ENCODE measurements at regions not wholly inside any gene's neighbourhood (a gene's known extent, or its start where the extent isn't known, plus 50 kb on each side); places are given as distances from the start of the nearest gene placed in this dataset.
A peak's percentile ranks its signal among the peaks of the same experiment; 100 is the strongest.
"Not testable (repeated sequence)": the region's sequence is repeated elsewhere in the genome, so short reads cannot be mapped to it uniquely, and the experiment has no call there.

- H3K4me1 ChIP-seq (ENCODE audit: low read length); H3K4me3 ChIP-seq (ENCODE audit: low read length); H3K27me3 ChIP-seq (ENCODE audit: low read length); H3K36me3 ChIP-seq (ENCODE audit: insufficient read depth, low read length); H2AFZ ChIP-seq (ENCODE audit: low read length); H3K4me2 ChIP-seq (ENCODE audit: low read depth, low read length, poor library complexity, severe bottlenecking); H3K9me3 ChIP-seq (ENCODE audit: low read length); H3K27ac ChIP-seq (ENCODE audit: low read length); H4K20me1 ChIP-seq (ENCODE audit: insufficient read depth, low read depth, low read length); H3K9ac ChIP-seq (ENCODE audit: low read length); H3K79me2 ChIP-seq (ENCODE audit: low read length); DNase-seq; H3K9me2 ChIP-seq (replicated peaks; ENCODE audit: insufficient read depth, low read length): not testable (repeated sequence)
These were observed 613.0 kb upstream of the MIR17HG start for GRCh38 chr13:90734497-90734896.

GRCh38 chr13:90738881-90739280 lies 608.6 kb upstream of the MIR17HG start:
- H3K9me3 ChIP-seq (ENCODE audit: low read length) = no peaks in the 10 kb centered on the region
- no peaks in the 10 kb centered on the region for H3K9me2 ChIP-seq (replicated peaks; ENCODE audit: insufficient read depth, low read length)
- H4K20me1 ChIP-seq (ENCODE audit: insufficient read depth, low read depth, low read length) = no peaks in the 10 kb centered on the region
- no peak for DNase-seq
- no peak overlapping the region for H3K27ac ChIP-seq (ENCODE audit: low read length)
- H3K4me2 ChIP-seq (ENCODE audit: low read depth, low read length, poor library complexity, severe bottlenecking) = no peak overlapping the region
- no peak overlapping the region for H3K4me3 ChIP-seq (ENCODE audit: low read length)
- no peaks in the 10 kb centered on the region for H3K4me1 ChIP-seq (ENCODE audit: low read length)
- H3K9ac ChIP-seq (ENCODE audit: low read length) = no peak overlapping the region
- H3K27me3 ChIP-seq (ENCODE audit: low read length) = no peaks in the 10 kb centered on the region
- H2AFZ ChIP-seq (ENCODE audit: low read length) = no peak overlapping the region
- H3K36me3 ChIP-seq (ENCODE audit: insufficient read depth, low read length) = no peaks in the 10 kb centered on the region
- no peaks in the 10 kb centered on the region for H3K79me2 ChIP-seq (ENCODE audit: low read length)

GRCh38 chr13:90740099-90740498 lies 607.4 kb upstream of the MIR17HG start:
- Histone ChIP-seq H4K20me1 (ENCODE audit: insufficient read depth, low read depth, low read length) (no peaks in the 10 kb centered on the region), H3K27ac (ENCODE audit: low read length) (no peak overlapping the region), H2AFZ (ENCODE audit: low read length) (no peak overlapping the region), H3K9ac (ENCODE audit: low read length) (no peak overlapping the region), H3K4me1 (ENCODE audit: low read length) (no peaks in the 10 kb centered on the region), H3K27me3 (ENCODE audit: low read length) (no peaks in the 10 kb centered on the region), H3K4me2 (ENCODE audit: low read depth, low read length, poor library complexity, severe bottlenecking) (no peak overlapping the region), H3K79me2 (ENCODE audit: low read length) (no peaks in the 10 kb centered on the region), H3K4me3 (ENCODE audit: low read length) (no peak overlapping the region), H3K36me3 (ENCODE audit: insufficient read depth, low read length) (no peaks in the 10 kb centered on the region), H3K9me2 (replicated peaks; ENCODE audit: insufficient read depth, low read length) (no peaks in the 10 kb centered on the region), H3K9me3 (ENCODE audit: low read length) (no peaks in the 10 kb centered on the region)
- DNase-seq = no peak

GRCh38 chr13:90742381-90742780 lies 605.1 kb upstream of the MIR17HG start:
- no peak overlapping the region for H3K9ac ChIP-seq (ENCODE audit: low read length)
- no peak overlapping the region for H3K27ac ChIP-seq (ENCODE audit: low read length)
- no peak overlapping the region for H2AFZ ChIP-seq (ENCODE audit: low read length)
- no peak overlapping the region for H3K4me3 ChIP-seq (ENCODE audit: low read length)
- H4K20me1 ChIP-seq (ENCODE audit: insufficient read depth, low read depth, low read length) = no peaks in the 10 kb centered on the region
- no peak overlapping the region for H3K4me2 ChIP-seq (ENCODE audit: low read depth, low read length, poor library complexity, severe bottlenecking)
- H3K4me1 ChIP-seq (ENCODE audit: low read length) = no peaks in the 10 kb centered on the region
- H3K36me3 ChIP-seq (ENCODE audit: insufficient read depth, low read length) = no peaks in the 10 kb centered on the region
- no peaks in the 10 kb centered on the region for H3K27me3 ChIP-seq (ENCODE audit: low read length)
- H3K9me2 ChIP-seq (replicated peaks; ENCODE audit: insufficient read depth, low read length) = no peaks in the 10 kb centered on the region
- DNase-seq = no peak
- H3K9me3 ChIP-seq (ENCODE audit: low read length) = no peaks in the 10 kb centered on the region
- H3K79me2 ChIP-seq (ENCODE audit: low read length) = no peaks in the 10 kb centered on the region

- H3K79me2 ChIP-seq (ENCODE audit: low read length) = no peaks in the 10 kb centered on the region
- no peak overlapping the region for H3K4me3 ChIP-seq (ENCODE audit: low read length)
- H3K36me3 ChIP-seq (ENCODE audit: insufficient read depth, low read length) = no peaks in the 10 kb centered on the region
- H3K9me2 ChIP-seq (replicated peaks; ENCODE audit: insufficient read depth, low read length) = no peaks in the 10 kb centered on the region
- H3K27me3 ChIP-seq (ENCODE audit: low read length) = no peaks in the 10 kb centered on the region
- no peak overlapping the region for H3K27ac ChIP-seq (ENCODE audit: low read length)
- DNase-seq = no peak
- no peak overlapping the region for H3K4me2 ChIP-seq (ENCODE audit: low read depth, low read length, poor library complexity, severe bottlenecking)
- H3K4me1 ChIP-seq (ENCODE audit: low read length) = no peaks in the 10 kb centered on the region
- H3K9me3 ChIP-seq (ENCODE audit: low read length) = no peaks in the 10 kb centered on the region
- no peak overlapping the region for H3K9ac ChIP-seq (ENCODE audit: low read length)
- no peak overlapping the region for H2AFZ ChIP-seq (ENCODE audit: low read length)
- H4K20me1 ChIP-seq (ENCODE audit: insufficient read depth, low read depth, low read length) = no peaks in the 10 kb centered on the region
These were observed 601.3 kb upstream of the MIR17HG start for GRCh38 chr13:90746230-90746629.

GRCh38 chr13:90750021-90750420 lies 597.5 kb upstream of the MIR17HG start:
- Histone ChIP-seq H3K27ac (ENCODE audit: low read length) (no peak overlapping the region), H3K27me3 (ENCODE audit: low read length) (no peaks in the 10 kb centered on the region), H3K79me2 (ENCODE audit: low read length) (no peaks in the 10 kb centered on the region), H4K20me1 (ENCODE audit: insufficient read depth, low read depth, low read length) (no peaks in the 10 kb centered on the region), H3K9me2 (replicated peaks; ENCODE audit: insufficient read depth, low read length) (no peaks in the 10 kb centered on the region), H3K4me2 (ENCODE audit: low read depth, low read length, poor library complexity, severe bottlenecking) (peak overlapping the region; percentile 30), H3K9ac (ENCODE audit: low read length) (no peak overlapping the region), H3K9me3 (ENCODE audit: low read length) (no peaks in the 10 kb centered on the region), H3K36me3 (ENCODE audit: insufficient read depth, low read length) (no peaks in the 10 kb centered on the region), H3K4me1 (ENCODE audit: low read length) (no peaks in the 10 kb centered on the region), H2AFZ (ENCODE audit: low read length) (peak overlapping the region; percentile 67; the same call in 1 of the 2 replicates), H3K4me3 (ENCODE audit: low read length) (no peak overlapping the region)
- DNase-seq = no peak

- Histone ChIP-seq H3K4me1 (ENCODE audit: low read length) (no peaks in the 10 kb centered on the region), H3K36me3 (ENCODE audit: insufficient read depth, low read length) (no peaks in the 10 kb centered on the region), H4K20me1 (ENCODE audit: insufficient read depth, low read depth, low read length) (no peaks in the 10 kb centered on the region), H3K79me2 (ENCODE audit: low read length) (no peaks in the 10 kb centered on the region), H3K9me3 (ENCODE audit: low read length) (no peaks in the 10 kb centered on the region), H3K4me2 (ENCODE audit: low read depth, low read length, poor library complexity, severe bottlenecking) (no peak overlapping the region), H3K27ac (ENCODE audit: low read length) (no peak overlapping the region), H2AFZ (ENCODE audit: low read length) (no peak overlapping the region), H3K9ac (ENCODE audit: low read length) (no peak overlapping the region), H3K27me3 (ENCODE audit: low read length) (no peaks in the 10 kb centered on the region), H3K9me2 (replicated peaks; ENCODE audit: insufficient read depth, low read length) (no peaks in the 10 kb centered on the region), H3K4me3 (ENCODE audit: low read length) (no peak overlapping the region)
- DNase-seq = no peak
These were observed 596.5 kb upstream of the MIR17HG start for GRCh38 chr13:90751026-90751425.

GRCh38 chr13:90752070-90752469 lies 595.4 kb upstream of the MIR17HG start:
- no peak for DNase-seq
- Histone ChIP-seq H3K4me1 (ENCODE audit: low read length) (no peaks in the 10 kb centered on the region), H3K9ac (ENCODE audit: low read length) (no peak overlapping the region), H4K20me1 (ENCODE audit: insufficient read depth, low read depth, low read length) (no peaks in the 10 kb centered on the region), H3K9me3 (ENCODE audit: low read length) (no peaks in the 10 kb centered on the region), H3K27ac (ENCODE audit: low read length) (no peak overlapping the region), H2AFZ (ENCODE audit: low read length) (no peak overlapping the region), H3K9me2 (replicated peaks; ENCODE audit: insufficient read depth, low read length) (no peaks in the 10 kb centered on the region), H3K4me3 (ENCODE audit: low read length) (no peak overlapping the region), H3K36me3 (ENCODE audit: insufficient read depth, low read length) (no peaks in the 10 kb centered on the region), H3K79me2 (ENCODE audit: low read length) (no peaks in the 10 kb centered on the region), H3K4me2 (ENCODE audit: low read depth, low read length, poor library complexity, severe bottlenecking) (no peak overlapping the region), H3K27me3 (ENCODE audit: low read length) (no peaks in the 10 kb centered on the region)

GRCh38 chr13:90757127-90757680 lies 590.3 kb upstream of the MIR17HG start:
- Histone ChIP-seq H3K27ac (ENCODE audit: low read length) (no peak overlapping the region), H3K9me2 (replicated peaks; ENCODE audit: insufficient read depth, low read length) (no peaks in the 10 kb centered on the region), H3K79me2 (ENCODE audit: low read length) (no peaks in the 10 kb centered on the region), H3K9ac (ENCODE audit: low read length) (no peak overlapping the region), H3K9me3 (ENCODE audit: low read length) (no peaks in the 10 kb centered on the region), H2AFZ (ENCODE audit: low read length) (no peak overlapping the region), H3K4me3 (ENCODE audit: low read length) (no peak overlapping the region), H3K4me1 (ENCODE audit: low read length) (peaks cover 14% of the 10 kb centered on the region), H3K27me3 (ENCODE audit: low read length) (no peaks in the 10 kb centered on the region), H3K36me3 (ENCODE audit: insufficient read depth, low read length) (no peaks in the 10 kb centered on the region), H3K4me2 (ENCODE audit: low read depth, low read length, poor library complexity, severe bottlenecking) (no peak overlapping the region), H4K20me1 (ENCODE audit: insufficient read depth, low read depth, low read length) (no peaks in the 10 kb centered on the region)
- no peak for DNase-seq
